Neural cell (in vitro differentiated cells): ENCODE measurements at regions not wholly inside any gene's neighbourhood (a gene's known extent, or its start where the extent isn't known, plus 50 kb on each side); places are given as distances from the start of the nearest gene placed in this dataset.

Experiments used
- CTCF ChIP-seq: fragments of 450-650 bp; IDR thresholded peaks from 2 replicates; pipeline ENCODE4 v1.5.1; 2014; ENCODE audit warnings: antibody characterized with exemption, mild to moderate bottlenecking, moderate library complexity; ENCODE audit not compliant: poor library complexity, severe bottlenecking
- EZH2 ChIP-seq: fragments of 200-600, 300-800 bp; shearing (Covaris generic), sonication (generic); IDR thresholded peaks from 2 replicates; pipeline ENCODE4 v1.6.1; 2014; ENCODE audit warnings: antibody characterized with exemption, low read length, borderline replicate concordance, mild to moderate bottlenecking; ENCODE audit not compliant: insufficient read depth, poor library complexity, severe bottlenecking
- POLR2AphosphoS5 ChIP-seq: IDR thresholded peaks from 2 replicates; pipeline ENCODE4 v1.6.1; 2012
- RAD21 ChIP-seq: fragments of 450-650 bp; conservative IDR thresholded peaks from 2 replicates; pipeline ENCODE4 v1.6.1; 2014; ENCODE audit warnings: antibody characterized with exemption, mild to moderate bottlenecking, moderate library complexity
- REST ChIP-seq: IDR thresholded peaks from 2 replicates; pipeline ENCODE4 v1.6.1; 2012; ENCODE audit warnings: borderline replicate concordance

- TF ChIP-seq EZH2 (no peak), RAD21 (no peak), REST (no peak), POLR2AphosphoS5 (no peak), CTCF (no peak)
Observed at GRCh38 chr1:39122056-39122455, 82.4 kb upstream of the MACF1 start.
